ENCODE measurements at regions not wholly inside any gene's neighbourhood (a gene's known extent, or its start where the extent isn't known, plus 50 kb on each side); places are given as distances from the start of the nearest gene placed in this dataset.

- POLR2A ChIA-PET = no interaction called here
- Histone ChIP-seq H3K27ac (ENCODE audit: extremely low read depth, low read depth, low read length) (no peak overlapping the region), H3K4me3 (ENCODE audit: low read depth, low read length) (no peak overlapping the region), H3K36me3 (ENCODE audit: control insufficient read depth in 2 of 2, insufficient read depth in 1 of 2, low read length in 2 of 2) (no peaks in the 10 kb centered on the region), H3K4me1 (ENCODE audit: control insufficient read depth, insufficient read depth, low read length) (no peaks in the 10 kb centered on the region), H3K9me3 (ENCODE audit: control insufficient read depth, insufficient read depth, low read depth, low read length) (no peaks in the 10 kb centered on the region)
- TF ChIP-seq WT1 (tag by site-specific recombination; IDR thresholded peaks at IDR 0.05) = no peak
- no peak for TF ChIP-seq ZFP69B (tag by site-specific recombination; IDR thresholded peaks at IDR 0.05)
- TF ChIP-seq ZEB2 (tag by site-specific recombination; IDR thresholded peaks at IDR 0.05) = no peak
- TF ChIP-seq ZNF670 (tag by site-specific recombination; IDR thresholded peaks at IDR 0.05; ENCODE audit: low read depth) = no peak
- no peak for TF ChIP-seq INSM2 (tag by site-specific recombination; IDR thresholded peaks at IDR 0.05)
- CTCF ChIA-PET = no interaction called here
Observed at GRCh38 chr4:11729548-11729947, 300.9 kb upstream of the HS3ST1 start.

DNA sequence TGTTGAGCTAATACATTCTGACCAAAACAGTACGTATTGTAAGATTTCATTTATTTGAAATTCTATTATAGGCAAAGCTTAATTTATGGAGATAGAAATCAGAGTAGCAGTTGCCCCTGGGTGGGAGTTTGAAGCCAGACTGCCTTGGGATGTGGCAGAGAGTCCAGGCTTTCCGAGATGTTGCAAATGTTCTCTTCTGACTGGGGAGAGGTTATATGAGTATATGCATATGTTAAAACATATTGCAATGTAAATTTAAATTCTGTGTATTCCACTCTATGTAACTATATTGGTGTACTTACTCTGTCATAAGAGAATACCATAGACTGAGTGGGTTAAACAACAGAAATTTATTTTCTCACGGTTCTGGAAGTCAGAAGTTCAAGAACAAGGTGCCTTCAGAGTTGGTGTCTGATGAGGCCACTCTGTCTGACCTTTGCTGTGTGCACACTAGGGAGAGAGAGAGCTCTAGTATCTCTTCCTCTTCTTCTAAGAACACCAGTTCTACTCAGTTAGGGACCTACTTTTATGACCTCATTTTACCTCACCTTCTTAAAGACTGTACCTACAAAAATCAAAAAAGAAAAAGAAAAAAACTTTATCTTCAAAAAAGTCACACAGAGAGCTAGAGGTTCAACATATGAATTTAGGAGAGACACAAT lies 299.3 kb upstream of the HS3ST1 start:
- Histone ChIP-seq H3K9me3 (ENCODE audit: control insufficient read depth, insufficient read depth, low read depth, low read length) (no peaks in the 10 kb centered on the region), H3K4me1 (ENCODE audit: control insufficient read depth, insufficient read depth, low read length) (no peaks in the 10 kb centered on the region), H3K4me3 (ENCODE audit: low read depth, low read length) (no peak overlapping the region), H3K36me3 (ENCODE audit: control insufficient read depth in 2 of 2, insufficient read depth in 1 of 2, low read length in 2 of 2) (no peaks in the 10 kb centered on the region), H3K27ac (ENCODE audit: extremely low read depth, low read depth, low read length) (no peak overlapping the region)
- POLR2A ChIA-PET = no interaction called here
- CTCF ChIA-PET = no interaction called here
- no peak for TF ChIP-seq ZNF324 (tag by site-specific recombination; IDR thresholded peaks at IDR 0.05)
- TF ChIP-seq ZEB2 (tag by site-specific recombination; IDR thresholded peaks at IDR 0.05) = no peak
- no peak for TF ChIP-seq ZIC2 (tag by site-specific recombination; IDR thresholded peaks at IDR 0.05)
- TF ChIP-seq SP3 (tag by site-specific recombination; IDR thresholded peaks at IDR 0.05) = no peak
- TF ChIP-seq ZNF791 (tag by site-specific recombination; IDR thresholded peaks at IDR 0.05) = no peak
- TF ChIP-seq ZNF404 (tag by site-specific recombination; IDR thresholded peaks at IDR 0.05) = no peak
- TF ChIP-seq ZBTB7A (tag by site-specific recombination; IDR thresholded peaks at IDR 0.05; ENCODE audit: low read depth) = no peak
- TF ChIP-seq OSR2 (tag by site-specific recombination; IDR thresholded peaks at IDR 0.05) = no peak
- TF ChIP-seq, protein P1, sequence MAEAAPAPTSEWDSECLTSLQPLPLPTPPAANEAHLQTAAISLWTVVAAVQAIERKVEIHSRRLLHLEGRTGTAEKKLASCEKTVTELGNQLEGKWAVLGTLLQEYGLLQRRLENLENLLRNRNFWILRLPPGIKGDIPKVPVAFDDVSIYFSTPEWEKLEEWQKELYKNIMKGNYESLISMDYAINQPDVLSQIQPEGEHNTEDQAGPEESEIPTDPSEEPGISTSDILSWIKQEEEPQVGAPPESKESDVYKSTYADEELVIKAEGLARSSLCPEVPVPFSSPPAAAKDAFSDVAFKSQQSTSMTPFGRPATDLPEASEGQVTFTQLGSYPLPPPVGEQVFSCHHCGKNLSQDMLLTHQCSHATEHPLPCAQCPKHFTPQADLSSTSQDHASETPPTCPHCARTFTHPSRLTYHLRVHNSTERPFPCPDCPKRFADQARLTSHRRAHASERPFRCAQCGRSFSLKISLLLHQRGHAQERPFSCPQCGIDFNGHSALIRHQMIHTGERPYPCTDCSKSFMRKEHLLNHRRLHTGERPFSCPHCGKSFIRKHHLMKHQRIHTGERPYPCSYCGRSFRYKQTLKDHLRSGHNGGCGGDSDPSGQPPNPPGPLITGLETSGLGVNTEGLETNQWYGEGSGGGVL (tag by site-specific recombination; IDR thresholded peaks at IDR 0.05) = no peak
- no peak for TF ChIP-seq ZNF37A (tag by site-specific recombination; IDR thresholded peaks at IDR 0.05)
- TF ChIP-seq ZNF19 (tag by site-specific recombination; IDR thresholded peaks at IDR 0.05; ENCODE audit: low read depth) = no peak
- TF ChIP-seq ZNF660 (tag by site-specific recombination; IDR thresholded peaks at IDR 0.05) = no peak
- TF ChIP-seq HOXA7 (CRISPR knock-in tag; IDR thresholded peaks at IDR 0.05; ENCODE audit: borderline replicate concordance) = no peak
- TF ChIP-seq SALL2 (tag by site-specific recombination; IDR thresholded peaks at IDR 0.05; ENCODE audit: borderline replicate concordance) = no peak
- TF ChIP-seq ZNF335 (tag by site-specific recombination; conservative IDR thresholded peaks at IDR 0.05) = no peak
- TF ChIP-seq SCRT2 (tag by site-specific recombination; IDR thresholded peaks at IDR 0.05) = no peak
- TF ChIP-seq ZNF10 (tag by site-specific recombination; IDR thresholded peaks at IDR 0.05) = no peak
- TF ChIP-seq PBX3 (CRISPR knock-in tag; IDR thresholded peaks at IDR 0.05) = no peak
- no peak for TF ChIP-seq HOXD13 (CRISPR knock-in tag; IDR thresholded peaks at IDR 0.05; ENCODE audit: borderline replicate concordance)
